Dendritic cell treated with granulocyte-macrophage colony-stimulating factor and Interleukin-4, amounts not matched to agents 40 ng/mL and 50 ng/mL, for 4 days (primary cell): ENCODE measurements at regions not wholly inside any gene's neighbourhood (a gene's known extent, or its start where the extent isn't known, plus 50 kb on each side); places are given as distances from the start of the nearest gene placed in this dataset.

Source experiments
- H3K27ac Mint-ChIP-seq: one replicate; pipeline ENCODE4 v1.8.0; 2022; ENCODE audit warnings: mild to moderate bottlenecking, mixed read lengths
- H3K27me3 Mint-ChIP-seq: one replicate; pipeline ENCODE4 v1.8.0; 2022; ENCODE audit warnings: mild to moderate bottlenecking, mixed read lengths
- H3K36me3 Mint-ChIP-seq: one replicate; pipeline ENCODE4 v1.8.0; 2022; ENCODE audit warnings: low read depth, mixed read lengths
- H3K4me1 Mint-ChIP-seq: one replicate; pipeline ENCODE4 v1.8.0; 2022; ENCODE audit warnings: low read depth, mixed read lengths
- H3K4me3 Mint-ChIP-seq: one replicate; pipeline ENCODE4 v1.8.0; 2022; ENCODE audit warnings: mild to moderate bottlenecking, moderate library complexity, mixed read lengths
- H3K9me3 Mint-ChIP-seq: one replicate; pipeline ENCODE4 v1.8.0; 2022; ENCODE audit warnings: mixed read lengths
- intact Hi-C: fragments of 100-400 bp; cut with micrococcal nuclease; formaldehyde crosslinking; loops from one replicate; pipeline ENCODE4 v1.15.0; 2022

GRCh38 chr18:55849391-55849790 is 261.4 kb upstream of the TCF4 start:
- intact Hi-C loops = no loop called here
- no peaks in the 10 kb centered on the region for H3K36me3 Mint-ChIP-seq
- no peaks in the 10 kb centered on the region for H3K4me1 Mint-ChIP-seq
- no peak overlapping the region for H3K4me3 Mint-ChIP-seq
- H3K27ac Mint-ChIP-seq = no peak overlapping the region
- H3K9me3 Mint-ChIP-seq = no peaks in the 10 kb centered on the region
- no peaks in the 10 kb centered on the region for H3K27me3 Mint-ChIP-seq

- Mint-ChIP-seq H3K27ac (no peak overlapping the region), H3K9me3 (no peaks in the 10 kb centered on the region), H3K36me3 (no peaks in the 10 kb centered on the region), H3K4me3 (no peak overlapping the region), H3K27me3 (no peaks in the 10 kb centered on the region), H3K4me1 (no peaks in the 10 kb centered on the region)
- intact Hi-C loops = no loop called here
These were observed 260.0 kb upstream of the TCF4 start for GRCh38 chr18:55847960-55848359.

- Mint-ChIP-seq H3K4me1 (no peaks in the 10 kb centered on the region), H3K27me3 (no peaks in the 10 kb centered on the region), H3K9me3 (peaks cover 12% of the 10 kb centered on the region), H3K36me3 (no peaks in the 10 kb centered on the region), H3K27ac (no peak overlapping the region), H3K4me3 (no peak overlapping the region)
- intact Hi-C loops = no loop called here
These were observed 257.2 kb upstream of the TCF4 start for GRCh38 chr18:55845221-55845620.

GRCh38 chr18:55844382-55844781 is 256.4 kb upstream of the TCF4 start:
- H3K27me3 Mint-ChIP-seq = no peaks in the 10 kb centered on the region
- no peak overlapping the region for H3K4me3 Mint-ChIP-seq
- peaks cover 20% of the 10 kb centered on the region for H3K9me3 Mint-ChIP-seq
- no peaks in the 10 kb centered on the region for H3K36me3 Mint-ChIP-seq
- intact Hi-C loops = no loop called here
- no peak overlapping the region for H3K27ac Mint-ChIP-seq
- no peaks in the 10 kb centered on the region for H3K4me1 Mint-ChIP-seq

- H3K27me3 Mint-ChIP-seq = no peaks in the 10 kb centered on the region
- H3K36me3 Mint-ChIP-seq = no peaks in the 10 kb centered on the region
- intact Hi-C loops = no loop called here
- H3K9me3 Mint-ChIP-seq = peaks cover 41% of the 10 kb centered on the region
- H3K4me1 Mint-ChIP-seq = no peaks in the 10 kb centered on the region
- H3K27ac Mint-ChIP-seq = no peak overlapping the region
- H3K4me3 Mint-ChIP-seq = no peak overlapping the region
These were observed 253.3 kb upstream of the TCF4 start for GRCh38 chr18:55841314-55841713.

- Mint-ChIP-seq H3K4me3 (no peak overlapping the region), H3K27me3 (no peaks in the 10 kb centered on the region), H3K9me3 (peaks cover 41% of the 10 kb centered on the region), H3K4me1 (no peaks in the 10 kb centered on the region), H3K36me3 (no peaks in the 10 kb centered on the region), H3K27ac (no peak overlapping the region)
- intact Hi-C loops = no loop called here
These were observed 252.7 kb upstream of the TCF4 start for GRCh38 chr18:55840601-55841170.

- intact Hi-C loops = no loop called here
These were observed 251.4 kb upstream of the TCF4 start for GRCh38 chr18:55839343-55839742.

GRCh38 chr18:55838841-55839240 is 250.8 kb upstream of the TCF4 start:
- Mint-ChIP-seq H3K9me3 (peaks cover 49% of the 10 kb centered on the region), H3K27ac (no peak overlapping the region), H3K4me3 (no peak overlapping the region), H3K36me3 (no peaks in the 10 kb centered on the region), H3K27me3 (no peaks in the 10 kb centered on the region), H3K4me1 (no peaks in the 10 kb centered on the region)
- intact Hi-C loops = no loop called here

More at GRCh38 chr18:55839343-55839742, 251.4 kb upstream of the TCF4 start:
- peaks cover 46% of the 10 kb centered on the region for H3K9me3 Mint-ChIP-seq
- H3K4me1 Mint-ChIP-seq = no peaks in the 10 kb centered on the region
- no peaks in the 10 kb centered on the region for H3K27me3 Mint-ChIP-seq
- H3K36me3 Mint-ChIP-seq = no peaks in the 10 kb centered on the region
- H3K27ac Mint-ChIP-seq = no peak overlapping the region
- H3K4me3 Mint-ChIP-seq = no peak overlapping the region

- H3K4me1 Mint-ChIP-seq = no peaks in the 10 kb centered on the region
- peaks cover 54% of the 10 kb centered on the region for H3K9me3 Mint-ChIP-seq
- no peak overlapping the region for H3K4me3 Mint-ChIP-seq
- intact Hi-C loops = no loop called here
- no peak overlapping the region for H3K27ac Mint-ChIP-seq
- H3K36me3 Mint-ChIP-seq = no peaks in the 10 kb centered on the region
- H3K27me3 Mint-ChIP-seq = no peaks in the 10 kb centered on the region
These were observed 250.3 kb upstream of the TCF4 start for GRCh38 chr18:55838319-55838718.

- Mint-ChIP-seq H3K9me3 (peaks cover 41% of the 10 kb centered on the region), H3K27me3 (no peaks in the 10 kb centered on the region), H3K4me3 (no peak overlapping the region), H3K4me1 (no peaks in the 10 kb centered on the region), H3K36me3 (no peaks in the 10 kb centered on the region), H3K27ac (no peak overlapping the region)
- intact Hi-C loops = no loop called here
These were observed 245.6 kb upstream of the TCF4 start for GRCh38 chr18:55833543-55833942.

- no peaks in the 10 kb centered on the region for H3K4me1 Mint-ChIP-seq
- no peaks in the 10 kb centered on the region for H3K27me3 Mint-ChIP-seq
- H3K9me3 Mint-ChIP-seq = peaks cover 29% of the 10 kb centered on the region
- H3K27ac Mint-ChIP-seq = no peak overlapping the region
- no peaks in the 10 kb centered on the region for H3K36me3 Mint-ChIP-seq
- no peak overlapping the region for H3K4me3 Mint-ChIP-seq
- intact Hi-C loops = no loop called here
These were observed 242.6 kb upstream of the TCF4 start for GRCh38 chr18:55830544-55830943.

- Mint-ChIP-seq H3K4me1 (no peaks in the 10 kb centered on the region), H3K27me3 (no peaks in the 10 kb centered on the region), H3K9me3 (no peaks in the 10 kb centered on the region), H3K4me3 (no peak overlapping the region), H3K27ac (no peak overlapping the region), H3K36me3 (no peaks in the 10 kb centered on the region)
- intact Hi-C loops = no loop called here
These were observed 233.2 kb upstream of the TCF4 start for GRCh38 chr18:55821219-55821618.

GRCh38 chr18:55819448-55819847 is 231.5 kb upstream of the TCF4 start:
- H3K27ac Mint-ChIP-seq = no peak overlapping the region
- H3K27me3 Mint-ChIP-seq = no peaks in the 10 kb centered on the region
- no peaks in the 10 kb centered on the region for H3K4me1 Mint-ChIP-seq
- no peaks in the 10 kb centered on the region for H3K9me3 Mint-ChIP-seq
- no peaks in the 10 kb centered on the region for H3K36me3 Mint-ChIP-seq
- intact Hi-C loops = no loop called here
- H3K4me3 Mint-ChIP-seq = no peak overlapping the region

GRCh38 chr18:55818284-55818683 is 230.3 kb upstream of the TCF4 start:
- Mint-ChIP-seq H3K9me3 (no peaks in the 10 kb centered on the region), H3K27ac (no peak overlapping the region), H3K4me1 (no peaks in the 10 kb centered on the region), H3K36me3 (no peaks in the 10 kb centered on the region), H3K27me3 (no peaks in the 10 kb centered on the region), H3K4me3 (no peak overlapping the region)
- intact Hi-C loops = no loop called here

- H3K4me3 Mint-ChIP-seq = no peak overlapping the region
- intact Hi-C loops = no loop called here
- H3K27ac Mint-ChIP-seq = no peak overlapping the region
- no peaks in the 10 kb centered on the region for H3K36me3 Mint-ChIP-seq
- H3K27me3 Mint-ChIP-seq = no peaks in the 10 kb centered on the region
- H3K9me3 Mint-ChIP-seq = no peaks in the 10 kb centered on the region
- H3K4me1 Mint-ChIP-seq = no peaks in the 10 kb centered on the region
These were observed 223.9 kb upstream of the TCF4 start for GRCh38 chr18:55811925-55812324.
